ENCODE measurements at regions not wholly inside any gene's neighbourhood (a gene's known extent, or its start where the extent isn't known, plus 50 kb on each side); places are given as distances from the start of the nearest gene placed in this dataset.

DNA sequence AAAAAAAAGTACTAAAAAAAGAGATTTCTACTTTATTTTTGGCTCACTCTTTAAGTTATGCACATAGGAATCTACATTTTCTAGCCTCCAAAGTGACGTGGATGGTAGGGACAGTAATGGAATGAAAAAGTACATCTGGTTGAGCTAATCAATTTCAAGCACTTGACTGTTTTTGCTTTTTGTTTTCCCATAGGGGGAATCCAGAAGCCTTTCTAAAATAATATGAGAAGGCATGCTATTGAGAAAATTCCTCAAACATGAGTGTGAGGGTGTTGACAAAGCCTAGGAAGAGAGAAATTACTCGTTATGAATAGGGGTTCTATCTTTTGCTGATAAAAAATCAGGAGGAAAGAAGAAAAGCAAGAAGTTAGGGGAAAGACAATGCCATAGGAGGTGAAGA is 242.5 kb upstream of the PUDP start:
- Mint-ChIP-seq H3K4me3 (ENCODE audit: unreplicated experiment) (no peak overlapping the region), H3K4me1 (ENCODE audit: low read depth) (peaks cover 18% of the 10 kb centered on the region), H3K27ac (ENCODE audit: unreplicated experiment) (no peak overlapping the region), H3K36me3 (ENCODE audit: low read depth) (no peaks in the 10 kb centered on the region), H3K9me3 (ENCODE audit: low read depth) (peaks cover 2% of the 10 kb centered on the region), H3K27me3 (ENCODE audit: low read depth) (no peaks in the 10 kb centered on the region)
- no peak for DNase-seq (ENCODE audit: low spot score)
- TF ChIP-seq, protein P1, sequence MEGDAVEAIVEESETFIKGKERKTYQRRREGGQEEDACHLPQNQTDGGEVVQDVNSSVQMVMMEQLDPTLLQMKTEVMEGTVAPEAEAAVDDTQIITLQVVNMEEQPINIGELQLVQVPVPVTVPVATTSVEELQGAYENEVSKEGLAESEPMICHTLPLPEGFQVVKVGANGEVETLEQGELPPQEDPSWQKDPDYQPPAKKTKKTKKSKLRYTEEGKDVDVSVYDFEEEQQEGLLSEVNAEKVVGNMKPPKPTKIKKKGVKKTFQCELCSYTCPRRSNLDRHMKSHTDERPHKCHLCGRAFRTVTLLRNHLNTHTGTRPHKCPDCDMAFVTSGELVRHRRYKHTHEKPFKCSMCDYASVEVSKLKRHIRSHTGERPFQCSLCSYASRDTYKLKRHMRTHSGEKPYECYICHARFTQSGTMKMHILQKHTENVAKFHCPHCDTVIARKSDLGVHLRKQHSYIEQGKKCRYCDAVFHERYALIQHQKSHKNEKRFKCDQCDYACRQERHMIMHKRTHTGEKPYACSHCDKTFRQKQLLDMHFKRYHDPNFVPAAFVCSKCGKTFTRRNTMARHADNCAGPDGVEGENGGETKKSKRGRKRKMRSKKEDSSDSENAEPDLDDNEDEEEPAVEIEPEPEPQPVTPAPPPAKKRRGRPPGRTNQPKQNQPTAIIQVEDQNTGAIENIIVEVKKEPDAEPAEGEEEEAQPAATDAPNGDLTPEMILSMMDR (IDR thresholded peaks at IDR 0.05): no peak

DNA sequence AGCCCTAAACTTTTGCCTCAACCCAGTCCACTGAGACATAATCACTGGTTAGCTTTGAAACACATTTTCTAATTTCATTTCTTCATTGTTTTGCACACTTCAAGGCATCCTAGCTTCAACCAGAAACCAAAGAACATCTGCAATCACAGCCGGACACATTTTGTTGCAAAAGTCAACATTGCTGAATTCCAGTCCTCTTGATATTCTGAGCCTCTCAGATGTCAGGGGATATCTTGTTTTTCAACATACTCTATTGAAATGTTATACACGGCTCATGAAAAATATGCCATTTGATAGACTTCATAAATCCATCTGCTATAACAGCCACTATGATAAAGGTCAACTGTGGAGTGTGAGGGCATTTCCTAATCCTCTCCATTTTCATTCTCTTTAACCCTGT is 241.6 kb upstream of the PUDP start:
- Mint-ChIP-seq H3K9me3 (ENCODE audit: low read depth) (peaks cover 2% of the 10 kb centered on the region), H3K27me3 (ENCODE audit: low read depth) (no peaks in the 10 kb centered on the region), H3K4me1 (ENCODE audit: low read depth) (peaks cover 18% of the 10 kb centered on the region), H3K27ac (ENCODE audit: unreplicated experiment) (no peak overlapping the region), H3K4me3 (ENCODE audit: unreplicated experiment) (no peak overlapping the region), H3K36me3 (ENCODE audit: low read depth) (no peaks in the 10 kb centered on the region)
- no peak for DNase-seq (ENCODE audit: low spot score)
- TF ChIP-seq, protein P1 (IDR thresholded peaks at IDR 0.05): no peak

DNA sequence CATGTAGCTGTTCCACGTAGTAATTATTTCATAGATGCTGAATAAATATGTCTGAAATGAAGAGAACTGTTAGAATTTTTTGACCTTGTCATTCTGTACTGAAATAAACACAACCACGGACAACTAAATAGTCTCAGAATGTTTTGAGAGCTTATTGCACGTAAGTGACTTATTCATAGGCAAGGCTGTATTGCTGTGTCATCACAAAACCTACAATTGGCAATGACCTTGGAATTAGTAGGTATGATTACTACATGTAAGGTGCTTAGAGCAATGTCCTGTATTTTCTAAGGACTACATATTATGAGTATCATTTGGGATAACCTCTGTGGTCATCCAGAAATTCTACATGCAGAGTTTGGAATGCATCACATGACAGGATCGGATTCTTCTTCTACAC is 237.2 kb upstream of the PUDP start:
- no peaks in the 10 kb centered on the region for H3K27me3 Mint-ChIP-seq (ENCODE audit: low read depth)
- no peaks in the 10 kb centered on the region for H3K9me3 Mint-ChIP-seq (ENCODE audit: low read depth)
- no peaks in the 10 kb centered on the region for H3K36me3 Mint-ChIP-seq (ENCODE audit: low read depth)
- H3K27ac Mint-ChIP-seq (ENCODE audit: unreplicated experiment): no peak overlapping the region
- TF ChIP-seq, protein P1 (IDR thresholded peaks at IDR 0.05): no peak
- no peak overlapping the region for H3K4me3 Mint-ChIP-seq (ENCODE audit: unreplicated experiment)
- no peak for DNase-seq (ENCODE audit: low spot score)
- H3K4me1 Mint-ChIP-seq (ENCODE audit: low read depth): peaks cover 12% of the 10 kb centered on the region

DNA sequence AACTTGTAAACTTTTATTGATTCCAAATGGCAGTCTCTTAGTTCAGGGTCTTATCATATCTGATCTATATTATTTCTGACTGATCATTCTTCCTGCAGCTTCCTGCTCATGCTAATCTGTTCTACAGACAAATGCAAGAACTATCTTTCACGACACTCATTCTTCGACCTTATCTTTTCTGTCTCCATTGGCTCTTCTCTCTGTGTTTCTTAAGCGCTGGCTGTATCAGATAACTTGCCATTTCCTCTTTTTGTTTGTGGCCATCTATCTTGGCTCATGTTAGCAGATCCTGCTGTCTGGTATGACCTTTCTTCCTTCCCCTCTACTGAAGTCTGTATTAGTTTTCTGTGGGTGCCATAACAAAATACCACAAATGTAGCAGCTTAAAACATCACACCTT is 230.5 kb upstream of the PUDP start:
- Mint-ChIP-seq H3K4me1 (ENCODE audit: low read depth) (peaks cover 5% of the 10 kb centered on the region), H3K27me3 (ENCODE audit: low read depth) (no peaks in the 10 kb centered on the region), H3K27ac (ENCODE audit: unreplicated experiment) (no peak overlapping the region), H3K36me3 (ENCODE audit: low read depth) (no peaks in the 10 kb centered on the region), H3K9me3 (ENCODE audit: low read depth) (peaks cover 6% of the 10 kb centered on the region), H3K4me3 (ENCODE audit: unreplicated experiment) (no peak overlapping the region)
- DNase-seq (ENCODE audit: low spot score): no peak
- TF ChIP-seq, protein P1 (IDR thresholded peaks at IDR 0.05): no peak

DNA sequence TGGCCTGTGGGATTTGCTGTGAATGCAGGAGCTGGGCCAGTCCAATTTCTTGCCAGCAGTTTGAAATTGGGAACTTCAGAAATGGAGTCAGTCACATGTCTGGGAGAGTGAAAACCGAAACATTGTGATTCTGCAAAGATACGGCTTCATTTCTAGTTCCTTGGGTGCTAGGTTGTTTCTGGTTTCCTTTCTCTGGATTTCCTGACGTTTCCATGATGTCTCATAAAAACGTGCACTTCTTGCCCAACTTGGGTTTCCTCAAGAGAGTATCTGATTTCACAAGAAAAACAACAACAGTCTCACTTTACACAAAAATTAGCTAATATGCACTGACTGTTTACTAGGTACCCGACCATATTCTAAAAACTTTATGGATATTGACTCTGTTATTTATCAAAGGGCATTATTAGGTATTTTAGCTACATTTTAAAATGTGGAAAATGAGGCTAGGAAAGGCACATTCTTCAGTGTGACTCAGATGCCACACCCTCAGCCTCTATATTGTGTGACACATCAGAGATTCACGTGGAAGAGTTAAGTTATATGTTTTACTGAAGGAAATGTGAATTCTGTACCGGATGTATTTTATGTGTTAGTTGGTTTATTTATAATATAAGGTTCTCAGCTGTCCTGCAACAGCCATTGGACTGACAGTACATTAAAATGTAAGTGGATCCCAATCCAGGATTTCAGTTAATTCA is 225.0 kb upstream of the PUDP start:
- peaks cover 13% of the 10 kb centered on the region for H3K9me3 Mint-ChIP-seq (ENCODE audit: low read depth)
- H3K4me3 Mint-ChIP-seq (ENCODE audit: unreplicated experiment): no peak overlapping the region
- TF ChIP-seq, protein P1 (IDR thresholded peaks at IDR 0.05): no peak
- peak overlapping the region; percentile 73 for H3K27ac Mint-ChIP-seq (ENCODE audit: unreplicated experiment)
- peaks cover 13% of the 10 kb centered on the region for H3K4me1 Mint-ChIP-seq (ENCODE audit: low read depth)
- peaks cover 2% of the 10 kb centered on the region for H3K36me3 Mint-ChIP-seq (ENCODE audit: low read depth)
- no peaks in the 10 kb centered on the region for H3K27me3 Mint-ChIP-seq (ENCODE audit: low read depth)
- DNase-seq (ENCODE audit: low spot score): no peak

All from chondrocyte (in vitro differentiated cells).